ENCODE measurements at regions not wholly inside any gene's neighbourhood (a gene's known extent, or its start where the extent isn't known, plus 50 kb on each side); places are given as distances from the start of the nearest gene placed in this dataset.
"Not testable (repeated sequence)": the region's sequence is repeated elsewhere in the genome, so short reads cannot be mapped to it uniquely, and the experiment has no call there.

DNA sequence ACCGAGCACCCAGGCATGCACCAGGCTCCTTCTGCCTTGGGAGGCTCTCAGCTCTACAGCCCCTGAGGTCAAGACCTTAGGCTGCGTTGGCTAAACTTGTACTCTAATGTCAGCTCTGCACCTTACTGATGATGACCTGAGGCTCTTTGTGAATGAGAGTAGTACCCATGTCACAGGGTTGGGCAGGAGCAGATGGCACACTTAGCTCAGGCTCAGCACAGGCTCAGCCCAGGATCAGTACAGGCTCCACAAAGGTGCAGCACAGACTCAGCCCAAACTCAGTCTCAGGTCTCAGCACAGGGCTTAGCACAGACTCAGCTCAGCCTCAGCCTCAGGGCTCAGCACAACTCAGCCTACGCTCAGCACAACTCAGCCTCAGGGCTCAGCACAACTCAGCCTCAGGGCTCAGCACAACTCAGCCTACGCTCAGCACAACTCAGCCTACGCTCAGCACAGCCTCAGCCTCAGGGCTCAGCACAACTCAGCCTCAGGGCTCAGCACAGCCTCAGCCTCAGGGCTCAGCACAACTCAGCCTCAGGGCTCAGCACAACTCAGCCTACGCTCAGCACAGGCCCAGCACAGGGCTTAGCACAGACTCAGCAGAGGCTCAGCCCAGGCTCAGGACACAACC is 128.1 kb downstream of the LIMS4 start:
- H3K4me3 ChIP-seq (replicated peaks in 1 of 3; ENCODE audit: low read depth in 2 of 3, low read length in 3 of 3); H3K4me3 Mint-ChIP-seq; H3K27ac Mint-ChIP-seq; intact Hi-C loops (cut with micrococcal nuclease); H3K9ac ChIP-seq (ENCODE audit: insufficient read depth, low read length, poor library complexity, severe bottlenecking); H3K4me1 Mint-ChIP-seq; H3K27me3 Mint-ChIP-seq (ENCODE audit: low read depth in 3 of 3); H3K4me1 ChIP-seq (ENCODE audit: control insufficient read depth in 1 of 2, insufficient read depth in 2 of 2, low read length in 2 of 2); H3K79me2 ChIP-seq (ENCODE audit: insufficient read depth, low read length); H2AFZ ChIP-seq (ENCODE audit: insufficient read depth, low read depth, low read length, poor library complexity, severe bottlenecking); H3K27ac ChIP-seq (ENCODE audit: low read depth in 1 of 2, low read length in 2 of 2); H3K9me3 Mint-ChIP-seq; H3K4me2 ChIP-seq (replicated peaks; ENCODE audit: extremely low read depth, low read length, poor library complexity, severe bottlenecking); H3K36me3 Mint-ChIP-seq; DNase-seq; H4K20me1 ChIP-seq (ENCODE audit: insufficient read depth, low read length); H3K36me3 ChIP-seq (replicated peaks in 1 of 2; ENCODE audit: control insufficient read depth in 1 of 2, insufficient read depth in 2 of 2, low read length in 2 of 2); H3K9me3 ChIP-seq (replicated peaks in 1 of 2; ENCODE audit: control insufficient read depth in 1 of 2, insufficient read depth in 1 of 2, low read length in 2 of 2); H3K27me3 ChIP-seq (ENCODE audit: control insufficient read depth in 2 of 2, insufficient read depth in 2 of 2, low read length in 2 of 2): not testable (repeated sequence)
- WGBS (ENCODE audit: insufficient coverage), result no CpG with 5 or more reads among the region's 6 CpGs

DNA sequence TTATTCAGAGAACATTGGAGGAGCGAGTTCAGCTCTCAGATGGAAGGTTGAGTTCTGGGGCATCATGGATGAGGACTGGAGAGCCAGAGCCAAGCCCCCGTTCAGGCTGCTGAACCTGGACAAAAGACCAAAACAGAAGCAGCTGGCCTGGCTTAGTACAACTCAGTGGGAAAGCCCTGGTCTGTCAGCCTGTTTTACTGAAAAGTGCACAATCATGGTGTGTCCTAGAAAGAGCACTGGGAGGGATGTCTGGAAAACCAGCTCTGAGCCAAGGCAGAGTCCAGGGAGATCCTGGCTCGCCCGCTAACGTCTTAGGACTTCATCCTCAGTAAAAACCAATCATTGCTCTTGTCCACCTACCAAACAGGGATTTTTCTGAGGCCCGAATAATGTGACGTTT is 129.7 kb upstream of the MTLN start:
- H3K4me1 ChIP-seq (ENCODE audit: control insufficient read depth in 1 of 2, insufficient read depth in 2 of 2, low read length in 2 of 2); H3K36me3 Mint-ChIP-seq; intact Hi-C loops (cut with micrococcal nuclease); H3K79me2 ChIP-seq (ENCODE audit: insufficient read depth, low read length); H4K20me1 ChIP-seq (ENCODE audit: insufficient read depth, low read length); H2AFZ ChIP-seq (ENCODE audit: insufficient read depth, low read depth, low read length, poor library complexity, severe bottlenecking); H3K27me3 Mint-ChIP-seq (ENCODE audit: low read depth in 3 of 3); H3K4me1 Mint-ChIP-seq; H3K4me3 ChIP-seq (replicated peaks in 1 of 3; ENCODE audit: low read depth in 2 of 3, low read length in 3 of 3); H3K4me2 ChIP-seq (replicated peaks; ENCODE audit: extremely low read depth, low read length, poor library complexity, severe bottlenecking); H3K27ac ChIP-seq (ENCODE audit: low read depth in 1 of 2, low read length in 2 of 2); H3K9ac ChIP-seq (ENCODE audit: insufficient read depth, low read length, poor library complexity, severe bottlenecking); H3K27ac Mint-ChIP-seq; H3K9me3 ChIP-seq (replicated peaks in 1 of 2; ENCODE audit: control insufficient read depth in 1 of 2, insufficient read depth in 1 of 2, low read length in 2 of 2); H3K27me3 ChIP-seq (ENCODE audit: control insufficient read depth in 2 of 2, insufficient read depth in 2 of 2, low read length in 2 of 2); H3K4me3 Mint-ChIP-seq; H3K36me3 ChIP-seq (replicated peaks in 1 of 2; ENCODE audit: control insufficient read depth in 1 of 2, insufficient read depth in 2 of 2, low read length in 2 of 2); DNase-seq; H3K9me3 Mint-ChIP-seq: not testable (repeated sequence)
- WGBS (ENCODE audit: insufficient coverage), result no CpG with 5 or more reads among the region's 7 CpGs

GRCh38 chr2:110339126-110339525 is 126.8 kb upstream of the MTLN start:
- H3K27me3 ChIP-seq (ENCODE audit: control insufficient read depth in 2 of 2, insufficient read depth in 2 of 2, low read length in 2 of 2), result not testable (repeated sequence)

DNA sequence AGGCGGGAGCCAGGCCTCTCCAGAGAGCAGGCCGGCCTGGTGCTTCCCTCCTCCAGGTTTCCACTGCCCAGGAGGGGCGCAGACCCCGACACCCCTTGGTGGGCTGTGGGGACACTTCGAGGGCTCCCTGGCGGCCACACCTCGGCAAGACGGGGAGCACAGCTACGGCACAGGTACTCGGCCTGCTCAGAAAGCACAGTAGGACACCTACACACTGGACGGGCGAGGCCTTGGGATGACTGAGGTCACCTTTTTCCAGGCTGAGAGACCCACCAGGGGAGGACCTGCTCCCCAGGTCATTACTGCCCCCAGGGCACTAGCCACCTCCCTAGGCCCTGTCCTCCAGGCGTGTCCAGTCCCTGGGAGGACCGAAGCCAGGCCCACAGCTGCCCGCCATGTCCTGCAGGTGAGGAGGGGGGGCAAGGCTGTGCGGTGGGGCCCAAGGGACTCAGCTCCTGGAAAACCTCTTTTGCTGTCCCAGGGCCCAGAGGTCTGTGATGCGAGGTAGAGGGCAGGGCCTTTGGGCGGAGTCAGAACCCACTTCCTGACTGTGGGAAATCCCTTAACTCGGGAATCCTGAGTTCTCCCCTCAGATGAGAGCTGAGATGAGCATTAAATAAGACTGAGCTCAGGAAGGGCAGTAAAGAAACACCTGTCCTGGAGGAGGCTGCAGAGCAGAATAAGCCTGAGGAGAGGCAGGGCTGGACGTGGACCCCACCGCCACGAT is 126.1 kb upstream of the MTLN start:
- intact Hi-C loops (cut with micrococcal nuclease), result not testable (repeated sequence)
- 73% methylated on average over 3 of the region's 22 CpGs for WGBS (ENCODE audit: insufficient coverage)

More at GRCh38 chr2:110339126-110339525, 126.8 kb upstream of the MTLN start:
- H3K79me2 ChIP-seq (ENCODE audit: insufficient read depth, low read length); H3K27ac ChIP-seq (ENCODE audit: low read depth in 1 of 2, low read length in 2 of 2); H3K9me3 ChIP-seq (replicated peaks in 1 of 2; ENCODE audit: control insufficient read depth in 1 of 2, insufficient read depth in 1 of 2, low read length in 2 of 2); H3K9me3 Mint-ChIP-seq; intact Hi-C loops (cut with micrococcal nuclease); H4K20me1 ChIP-seq (ENCODE audit: insufficient read depth, low read length); H3K4me1 ChIP-seq (ENCODE audit: control insufficient read depth in 1 of 2, insufficient read depth in 2 of 2, low read length in 2 of 2); H2AFZ ChIP-seq (ENCODE audit: insufficient read depth, low read depth, low read length, poor library complexity, severe bottlenecking); H3K4me2 ChIP-seq (replicated peaks; ENCODE audit: extremely low read depth, low read length, poor library complexity, severe bottlenecking); H3K4me1 Mint-ChIP-seq; H3K4me3 ChIP-seq (replicated peaks in 1 of 3; ENCODE audit: low read depth in 2 of 3, low read length in 3 of 3); H3K9ac ChIP-seq (ENCODE audit: insufficient read depth, low read length, poor library complexity, severe bottlenecking); H3K36me3 ChIP-seq (replicated peaks in 1 of 2; ENCODE audit: control insufficient read depth in 1 of 2, insufficient read depth in 2 of 2, low read length in 2 of 2); DNase-seq; H3K4me3 Mint-ChIP-seq; H3K27ac Mint-ChIP-seq; H3K27me3 Mint-ChIP-seq (ENCODE audit: low read depth in 3 of 3); H3K36me3 Mint-ChIP-seq: not testable (repeated sequence)
- WGBS (ENCODE audit: insufficient coverage), result no CpG with 5 or more reads among the region's 2 CpGs

More for the DNA sequence above, 126.1 kb upstream of the MTLN start:
- not testable (repeated sequence) for H2AFZ ChIP-seq (ENCODE audit: insufficient read depth, low read depth, low read length, poor library complexity, severe bottlenecking); H3K27ac ChIP-seq (ENCODE audit: low read depth in 1 of 2, low read length in 2 of 2); H3K9ac ChIP-seq (ENCODE audit: insufficient read depth, low read length, poor library complexity, severe bottlenecking); H4K20me1 ChIP-seq (ENCODE audit: insufficient read depth, low read length); H3K9me3 ChIP-seq (replicated peaks in 1 of 2; ENCODE audit: control insufficient read depth in 1 of 2, insufficient read depth in 1 of 2, low read length in 2 of 2); H3K36me3 ChIP-seq (replicated peaks in 1 of 2; ENCODE audit: control insufficient read depth in 1 of 2, insufficient read depth in 2 of 2, low read length in 2 of 2); H3K4me3 Mint-ChIP-seq; H3K27me3 Mint-ChIP-seq (ENCODE audit: low read depth in 3 of 3); H3K4me1 Mint-ChIP-seq; H3K79me2 ChIP-seq (ENCODE audit: insufficient read depth, low read length); H3K27me3 ChIP-seq (ENCODE audit: control insufficient read depth in 2 of 2, insufficient read depth in 2 of 2, low read length in 2 of 2); H3K4me3 ChIP-seq (replicated peaks in 1 of 3; ENCODE audit: low read depth in 2 of 3, low read length in 3 of 3); DNase-seq; H3K9me3 Mint-ChIP-seq; H3K4me2 ChIP-seq (replicated peaks; ENCODE audit: extremely low read depth, low read length, poor library complexity, severe bottlenecking); H3K4me1 ChIP-seq (ENCODE audit: control insufficient read depth in 1 of 2, insufficient read depth in 2 of 2, low read length in 2 of 2); H3K36me3 Mint-ChIP-seq; H3K27ac Mint-ChIP-seq

Measured in CD14-positive monocyte (primary cell).